Bone marrow (tissue), 2 donors: ENCODE measurements at regions not wholly inside any gene's neighbourhood (a gene's known extent, or its start where the extent isn't known, plus 50 kb on each side); places are given as distances from the start of the nearest gene placed in this dataset.

Source experiments
- DNase-seq, 2 donors: peaks; one replicate each; lab custom pipeline; 2025; lab: John Stamatoyannopoulos, UW

GRCh38 chr7:25982684-25983083 lies 169.3 kb upstream of the NFE2L3 start:
- no peak for DNase-seq

- no peak for DNase-seq
Measured at GRCh38 chr7:25985196-25985595, 166.8 kb upstream of the NFE2L3 start.

GRCh38 chr7:25988640-25989039 lies 163.4 kb upstream of the NFE2L3 start:
- no peak for DNase-seq

GRCh38 chr7:25989140-25989705 lies 162.8 kb upstream of the NFE2L3 start:
- DNase-seq, result no peak

- no peak for DNase-seq
Measured at GRCh38 chr7:25994433-25994994, 157.5 kb upstream of the NFE2L3 start.

- no peak for DNase-seq
Measured at GRCh38 chr7:25995216-25995615, 156.8 kb upstream of the NFE2L3 start.

GRCh38 chr7:25996006-25996408 lies 156.0 kb upstream of the NFE2L3 start:
- DNase-seq, result no peak

GRCh38 chr7:25998499-25998898 lies 153.5 kb upstream of the NFE2L3 start:
- DNase-seq, result no peak

- DNase-seq, result no peak
Measured at GRCh38 chr7:26000841-26001240, 151.2 kb upstream of the NFE2L3 start.

- no peak for DNase-seq
Measured at GRCh38 chr7:26001662-26002244, 150.2 kb upstream of the NFE2L3 start.

- DNase-seq, result no peak
Measured at GRCh38 chr7:26005683-26006410, 146.2 kb upstream of the NFE2L3 start.

GRCh38 chr7:26006426-26006825 lies 145.6 kb upstream of the NFE2L3 start:
- DNase-seq, result no peak

GRCh38 chr7:26007510-26007909 lies 144.5 kb upstream of the NFE2L3 start:
- DNase-seq, result no peak

- DNase-seq, result no peak
Measured at GRCh38 chr7:26008428-26008827, 143.6 kb upstream of the NFE2L3 start.

GRCh38 chr7:26011039-26011696 lies 140.8 kb upstream of the NFE2L3 start:
- DNase-seq, result no peak

- DNase-seq, result no peak
Measured at GRCh38 chr7:26013551-26014083, 138.4 kb upstream of the NFE2L3 start.

GRCh38 chr7:26022982-26023381 lies 129.0 kb upstream of the NFE2L3 start:
- no peak for DNase-seq

GRCh38 chr7:26029911-26030310 lies 122.1 kb upstream of the NFE2L3 start:
- DNase-seq, result no peak

GRCh38 chr7:26034391-26034790 lies 117.6 kb upstream of the NFE2L3 start:
- DNase-seq, result no peak

- no peak for DNase-seq
Measured at GRCh38 chr7:26035552-26035951, 116.4 kb upstream of the NFE2L3 start.

GRCh38 chr7:26036092-26036491 lies 115.9 kb upstream of the NFE2L3 start:
- DNase-seq, result no peak

- no peak for DNase-seq
Measured at GRCh38 chr7:26038201-26038990, 113.6 kb upstream of the NFE2L3 start.
